HG02798 (cell line): ENCODE measurements at regions not wholly inside any gene's neighbourhood (a gene's known extent, or its start where the extent isn't known, plus 50 kb on each side); places are given as distances from the start of the nearest gene placed in this dataset.

Experiments
- ATAC-seq: cut with Tn5 transposase; IDR thresholded peaks from one replicate; pipeline ENCODE4 v1.9.1; 2021; ENCODE audit warnings: mild to moderate bottlenecking; ENCODE audit not compliant: unreplicated experiment, poor library complexity

GRCh38 chr6:84528201-84528600, 236.2 kb downstream of the TBX18 start:
- ATAC-seq: no peak

- ATAC-seq: no peak
Observed at GRCh38 chr6:84526631-84527030, 237.8 kb downstream of the TBX18 start.

- ATAC-seq: no peak
Observed at GRCh38 chr6:84525907-84526306, 238.5 kb downstream of the TBX18 start.

GRCh38 chr6:84524636-84525035, 239.8 kb downstream of the TBX18 start:
- no peak for ATAC-seq

DNA sequence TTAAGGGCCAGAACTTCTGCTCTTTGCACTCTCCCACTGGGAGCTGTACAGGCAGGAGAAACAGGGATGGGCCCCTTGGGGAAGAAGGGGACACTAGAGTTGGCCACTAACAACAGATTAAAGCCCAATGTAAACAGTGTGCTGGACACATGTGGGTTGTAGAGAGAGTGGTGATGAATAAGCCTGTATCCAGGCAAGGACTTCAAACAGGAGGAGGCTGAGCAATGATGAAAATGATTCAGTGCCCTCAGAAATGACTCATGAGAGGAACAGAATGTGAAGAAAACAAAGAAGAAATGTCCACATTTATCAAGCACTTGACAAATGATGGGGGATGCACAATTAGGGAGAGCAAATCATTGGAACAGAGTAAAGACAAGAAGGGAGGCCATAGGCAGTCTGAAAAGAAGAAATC, 242.3 kb downstream of the TBX18 start:
- ATAC-seq: no peak

GRCh38 chr6:84521511-84521910, 242.9 kb downstream of the TBX18 start:
- ATAC-seq: no peak

DNA sequence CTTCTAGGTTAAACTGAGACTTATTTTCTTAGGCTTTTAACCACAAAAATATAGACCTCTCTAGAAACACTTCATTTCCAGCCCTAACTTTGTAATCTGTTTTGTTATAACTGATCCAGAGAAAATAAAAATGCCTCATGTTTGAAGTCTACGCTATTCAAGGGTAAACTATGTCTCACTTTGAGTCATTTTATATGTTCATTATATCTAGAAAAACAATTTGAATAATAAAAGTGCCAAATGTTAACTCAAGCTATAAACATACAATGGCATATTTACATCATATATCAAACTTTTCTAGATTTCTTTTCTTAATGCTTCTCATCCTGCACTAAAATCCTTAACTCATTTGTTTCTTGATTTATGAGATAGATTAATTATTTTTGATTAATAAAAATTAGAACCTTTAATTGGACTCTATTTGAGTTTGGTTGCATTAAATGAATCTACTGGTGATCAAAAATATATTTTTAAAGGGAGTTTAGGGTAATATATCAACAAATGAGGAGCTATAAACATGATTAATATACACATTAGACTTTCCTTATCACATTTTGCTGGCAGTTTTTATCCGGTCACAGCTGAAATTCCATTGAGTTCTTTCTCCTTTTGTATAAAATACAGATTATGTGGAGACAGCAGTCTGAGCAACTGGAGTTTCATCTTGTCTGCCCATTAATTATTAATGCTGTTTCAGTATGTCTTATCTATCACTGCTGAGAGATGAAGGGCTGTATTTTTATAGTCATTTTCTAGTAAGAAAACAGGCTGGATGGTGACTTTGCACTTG, 246.5 kb downstream of the TBX18 start:
- no peak for ATAC-seq

- no peak for ATAC-seq
Observed at GRCh38 chr6:84516154-84516553, 248.2 kb downstream of the TBX18 start.

- ATAC-seq: no peak
Observed at GRCh38 chr6:84515067-84515466, 249.3 kb downstream of the TBX18 start.

GRCh38 chr6:84514089-84514971, 250.1 kb downstream of the TBX18 start:
- ATAC-seq: no peak

DNA sequence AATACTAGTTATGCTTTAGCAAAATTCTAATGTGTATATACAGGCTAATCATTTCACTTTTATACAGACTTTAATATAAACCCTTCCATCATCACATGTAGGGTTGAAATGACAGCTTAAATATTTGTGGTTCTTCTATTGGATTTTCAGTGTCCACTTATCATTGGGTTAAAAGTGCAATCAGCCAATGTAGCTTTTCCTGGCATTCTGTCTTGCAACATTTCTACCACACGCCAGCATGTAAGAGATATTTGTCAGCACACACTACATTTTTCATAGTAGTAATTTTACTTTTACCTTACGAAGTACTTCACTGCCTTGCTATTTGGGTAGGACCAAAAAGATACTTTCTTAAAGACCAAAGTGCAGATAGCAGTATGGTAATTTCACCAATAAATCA, 252.0 kb downstream of the TBX18 start:
- no peak for ATAC-seq

DNA sequence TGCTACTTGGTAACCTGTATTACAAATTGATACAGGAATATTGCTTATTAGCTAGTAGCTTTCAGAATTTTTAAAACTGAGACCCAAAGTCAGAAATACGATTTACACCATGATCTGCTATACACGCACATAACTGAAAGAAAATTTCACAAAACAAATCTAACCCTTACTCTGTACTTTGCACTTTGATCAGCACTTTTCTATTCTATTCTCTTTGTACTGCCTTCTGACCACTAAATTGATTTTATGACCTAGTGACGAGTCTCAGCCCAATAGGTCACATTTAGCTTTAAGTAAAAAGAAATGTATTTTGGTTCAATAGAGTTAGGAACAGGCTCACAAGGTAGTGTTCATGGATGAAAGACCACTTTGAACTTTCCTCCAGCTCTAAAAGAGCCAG, 252.5 kb downstream of the TBX18 start:
- ATAC-seq: no peak

DNA sequence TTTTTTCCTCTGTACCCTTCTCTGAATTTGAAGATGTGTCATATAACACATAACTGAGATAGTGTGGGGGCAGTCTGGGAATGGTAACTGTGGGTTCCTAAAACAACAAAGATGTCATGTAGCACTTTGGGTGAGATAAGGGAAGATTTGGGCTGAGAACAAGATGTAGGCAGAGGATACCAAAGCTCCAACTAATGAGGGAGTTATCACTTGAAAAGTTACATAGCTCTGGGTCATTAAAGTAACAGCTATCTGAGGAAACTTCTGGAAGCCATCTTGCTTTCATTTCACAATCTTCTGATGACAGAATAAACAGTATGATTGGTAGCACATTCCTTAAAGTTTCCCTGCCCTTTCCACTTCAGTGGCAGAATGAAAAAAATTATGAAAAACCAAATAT, 255.4 kb downstream of the TBX18 start:
- ATAC-seq: no peak

- no peak for ATAC-seq
Observed at GRCh38 chr6:84508334-84508733, 256.1 kb downstream of the TBX18 start.

DNA sequence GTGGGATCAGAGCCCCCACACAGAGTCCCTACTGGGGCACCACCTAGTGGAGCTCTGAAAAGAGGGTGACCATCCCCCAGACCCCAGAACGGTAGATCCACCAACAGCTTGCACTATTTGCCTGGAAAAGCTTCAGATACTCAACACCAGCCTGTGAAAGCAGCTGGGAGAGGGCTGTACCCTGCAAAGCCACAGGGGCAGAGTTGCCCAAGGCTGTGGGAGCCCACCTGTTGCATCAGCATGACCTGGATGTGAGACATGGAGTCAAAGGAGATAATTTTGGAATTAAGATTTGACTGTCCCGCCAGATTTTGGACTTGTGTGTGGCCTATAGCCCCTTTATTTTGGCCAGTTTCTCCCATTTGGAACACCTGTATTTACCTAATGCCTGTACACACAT, 260.4 kb downstream of the TBX18 start:
- no peak for ATAC-seq

- ATAC-seq: no peak
Observed at GRCh38 chr6:84501315-84501714, 263.1 kb downstream of the TBX18 start.

GRCh38 chr6:84500726-84501125, 263.7 kb downstream of the TBX18 start:
- ATAC-seq: no peak

DNA sequence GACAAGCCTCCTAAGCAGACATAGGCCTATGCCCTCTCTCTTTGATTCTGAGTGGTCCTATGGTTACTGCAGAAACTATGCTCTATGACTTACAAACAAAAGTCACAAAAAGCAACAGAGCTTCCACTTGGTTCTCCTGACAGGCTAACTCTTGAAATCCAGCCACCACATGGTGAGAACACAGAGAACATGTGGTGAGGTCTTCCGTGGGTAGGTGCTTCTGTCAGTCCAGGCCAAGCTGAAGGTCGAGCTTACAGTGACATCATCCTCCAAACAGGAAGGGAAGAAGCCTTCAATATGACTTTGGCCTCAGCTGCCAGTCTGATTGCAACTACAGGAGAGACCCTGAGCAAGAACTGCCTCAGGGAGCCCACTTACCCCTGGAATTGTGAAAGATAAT, 265.5 kb downstream of the TBX18 start:
- ATAC-seq: no peak

DNA sequence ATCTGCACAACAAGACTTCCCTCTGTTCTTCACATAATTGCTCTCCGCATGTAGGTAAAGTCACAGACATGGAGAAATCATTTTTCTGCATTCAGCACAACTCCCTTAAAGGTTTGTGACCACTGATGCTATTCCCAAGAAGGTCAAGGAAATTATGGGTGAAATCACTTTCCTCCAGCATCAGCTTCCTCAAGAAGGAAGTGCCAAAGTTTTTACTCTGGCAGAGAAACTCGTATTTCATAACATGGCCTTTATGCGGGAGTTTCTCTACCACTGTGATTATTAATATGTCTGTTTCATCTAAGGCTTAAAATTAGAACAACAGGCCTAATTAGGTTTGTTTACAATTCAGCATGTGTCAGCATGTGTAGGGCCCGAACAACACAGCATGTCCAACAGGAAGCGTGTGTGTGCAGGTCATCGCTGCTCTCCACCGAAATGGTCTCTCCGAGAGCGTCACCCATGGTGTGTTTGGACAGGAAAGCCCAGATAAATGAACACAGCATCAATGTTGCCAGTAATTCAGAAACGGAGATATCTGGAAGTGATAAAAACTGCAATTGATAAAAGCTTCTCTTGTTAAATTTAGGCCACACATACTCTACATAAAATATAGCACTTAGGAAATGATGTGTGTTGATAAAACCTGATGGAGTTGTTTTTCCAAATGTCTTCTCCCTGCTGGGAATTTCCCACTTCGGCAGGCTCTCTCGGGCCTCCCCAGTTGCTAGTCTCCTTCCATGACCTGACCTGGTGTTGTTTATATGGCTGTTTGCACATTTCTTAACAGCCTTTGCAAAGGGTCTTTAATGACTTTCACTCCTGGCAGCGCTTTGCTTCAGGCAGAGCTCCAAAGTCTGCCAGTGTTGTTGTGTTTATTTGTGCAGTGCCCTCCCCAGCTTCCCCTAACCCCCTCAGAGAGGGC, 265.1 kb upstream of the CEP162 start:
- no peak for ATAC-seq

- no peak for ATAC-seq
Observed at GRCh38 chr6:84489598-84489997, 262.2 kb upstream of the CEP162 start.

DNA sequence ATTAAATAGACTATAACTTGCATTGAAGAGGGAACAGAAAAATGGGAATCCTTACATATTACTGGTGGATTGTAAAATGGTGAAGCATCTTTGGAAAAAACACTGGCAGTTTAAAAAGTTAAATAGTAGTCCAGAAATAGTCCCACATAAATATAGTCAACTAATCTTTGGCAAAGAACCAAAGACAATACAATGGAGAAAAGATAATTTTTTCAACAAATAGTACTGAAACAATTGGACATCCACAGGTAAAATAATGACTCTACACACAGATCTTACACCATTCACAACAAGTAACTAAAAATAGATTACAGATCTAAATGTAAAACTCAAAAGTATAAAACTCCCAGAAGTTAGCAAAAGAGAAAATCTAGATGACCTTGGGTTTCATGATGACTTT, 259.1 kb upstream of the CEP162 start:
- no peak for ATAC-seq
